WTC11 (cell line): ENCODE measurements at regions not wholly inside any gene's neighbourhood (a gene's known extent, or its start where the extent isn't known, plus 50 kb on each side); places are given as distances from the start of the nearest gene placed in this dataset.

ENCODE experiments used
- ATAC-seq: fragments of 200-7000 bp; cut with Tn5 transposase; 2 replicates; pipeline ENCODE4 v1.10.0; 2021; ENCODE audit warnings: mild to moderate bottlenecking, moderate library complexity
- CTCF ChIA-PET: fragments of 300-600 bp; sonication (Branson Sonifier 250); formaldehyde crosslinking; loops from one replicate; lab custom pipeline; 2021; ENCODE audit warnings: antibody characterized with exemption; lab: Charles Lee
- POLR2A ChIA-PET: fragments of 350-600 bp; sonication (Branson Sonifier 250); formaldehyde crosslinking; loops from one replicate; lab custom pipeline; 2021; ENCODE audit warnings: antibody characterized with exemption; lab: Charles Lee
- DNase-seq: peaks from one replicate; pipeline ENCODE4 v3.0.0; 2021; ENCODE audit warnings: low spot score
- H3K27ac Mint-ChIP-seq: 2 replicates; pipeline ENCODE4 v1.8.0; 2021; ENCODE audit warnings: mixed read lengths
- H3K27me3 Mint-ChIP-seq: 2 replicates; pipeline ENCODE4 v1.8.0; 2021; ENCODE audit warnings: low read depth, mild to moderate bottlenecking, moderate library complexity, mixed read lengths
- H3K36me3 Mint-ChIP-seq: 2 replicates; pipeline ENCODE4 v1.8.0; 2021; ENCODE audit warnings: mixed read lengths
- H3K4me1 Mint-ChIP-seq: 2 replicates; pipeline ENCODE4 v1.8.0; 2022; ENCODE audit warnings: mixed read lengths
- H3K4me3 Mint-ChIP-seq: 2 replicates; pipeline ENCODE4 v1.8.0; 2021; ENCODE audit warnings: mild to moderate bottlenecking, moderate library complexity, mixed read lengths
- H3K9me3 Mint-ChIP-seq: 2 replicates; pipeline ENCODE4 v1.8.0; 2021; ENCODE audit warnings: mixed read lengths
- CBFB ChIP-seq: sonication (generic); formaldehyde crosslinking; IDR thresholded peaks from 2 replicates; pipeline ENCODE4 v1.8.1; 2022; ENCODE audit warnings: mild to moderate bottlenecking, low read depth, missing genetic modification reagents
- HMGA2 ChIP-seq: fragments of 250-450 bp; sonication (Bioruptor Pico); IDR thresholded peaks from 2 replicates; pipeline ENCODE4 v1.4.0; 2021; ENCODE audit warnings: mild to moderate bottlenecking, moderate library complexity
- JUN ChIP-seq: sonication (generic); formaldehyde crosslinking; IDR thresholded peaks from 2 replicates; pipeline ENCODE4 v1.8.0; 2023; ENCODE audit warnings: mild to moderate bottlenecking, missing genetic modification reagents
- NFATC4 ChIP-seq: fragments of 250-450 bp; sonication (Bioruptor Pico); IDR thresholded peaks from 2 replicates; pipeline ENCODE4 v1.9.0; 2021; ENCODE audit warnings: mild to moderate bottlenecking
- NFE2L1 ChIP-seq: sonication (generic); formaldehyde crosslinking; IDR thresholded peaks from 2 replicates; pipeline ENCODE4 v1.8.1; 2023; ENCODE audit warnings: missing genetic modification reagents
- NR1H2 ChIP-seq: sonication (generic); formaldehyde crosslinking; IDR thresholded peaks from 2 replicates; pipeline ENCODE4 v1.9.0; 2021; ENCODE audit warnings: mild to moderate bottlenecking, moderate library complexity, missing genetic modification reagents
- OVOL2 ChIP-seq: fragments of 250-450 bp; sonication (Bioruptor Pico); IDR thresholded peaks from 2 replicates; pipeline ENCODE4 v1.9.0; 2021; ENCODE audit warnings: mild to moderate bottlenecking, borderline replicate concordance
- TCF7 ChIP-seq: sonication (generic); formaldehyde crosslinking; IDR thresholded peaks from 2 replicates; pipeline ENCODE4 v1.8.0; 2022; ENCODE audit warnings: mild to moderate bottlenecking, low read depth, missing genetic modification reagents, moderate library complexity
- TP53 ChIP-seq: sonication (generic); formaldehyde crosslinking; IDR thresholded peaks from 2 replicates; pipeline ENCODE4 v1.8.1; 2023; ENCODE audit warnings: mild to moderate bottlenecking, missing genetic modification reagents
- ZBTB21 ChIP-seq: sonication (generic); formaldehyde crosslinking; IDR thresholded peaks from 2 replicates; pipeline ENCODE4 v1.8.1; 2023; ENCODE audit warnings: mild to moderate bottlenecking, missing genetic modification reagents, borderline replicate concordance
- ZNF219 ChIP-seq: sonication (generic); formaldehyde crosslinking; IDR thresholded peaks from 2 replicates; pipeline ENCODE4 v1.8.0; 2023; ENCODE audit warnings: missing genetic modification reagents, mild to moderate bottlenecking, borderline replicate concordance
- ZNF263 ChIP-seq: sonication (generic); formaldehyde crosslinking; IDR thresholded peaks from 2 replicates; pipeline ENCODE4 v1.8.1; 2022; ENCODE audit warnings: low read depth, mild to moderate bottlenecking, moderate library complexity, missing genetic modification reagents
- ZNF396 ChIP-seq: fragments of 250-450 bp; sonication (Bioruptor Pico); IDR thresholded peaks from 2 replicates; pipeline ENCODE4 v1.8.0; 2021; ENCODE audit warnings: mild to moderate bottlenecking, moderate library complexity, borderline replicate concordance
- ZNF423 ChIP-seq: fragments of 250-450 bp; sonication (Bioruptor Pico); IDR thresholded peaks from 2 replicates; pipeline ENCODE4 v2.1.2; 2022; ENCODE audit warnings: mild to moderate bottlenecking, moderate library complexity
- TF ChIP-seq, protein P1 (sequence below): fragments of 250-450 bp; sonication (Bioruptor Pico); IDR thresholded peaks from 2 replicates; pipeline ENCODE4 v2.1.2; 2022; ENCODE audit warnings: mild to moderate bottlenecking, moderate library complexity
- TF ChIP-seq, protein P2 (sequence below): sonication (generic); formaldehyde crosslinking; IDR thresholded peaks from 2 replicates; pipeline ENCODE4 v1.8.0; 2022; ENCODE audit warnings: mild to moderate bottlenecking, missing genetic modification reagents
- TF ChIP-seq, protein P3 (sequence below): sonication (generic); formaldehyde crosslinking; IDR thresholded peaks from 2 replicates; pipeline ENCODE4 v1.8.1; 2023; ENCODE audit warnings: mild to moderate bottlenecking, missing genetic modification reagents, moderate library complexity
- TF ChIP-seq, protein P4 (sequence below): sonication (generic); formaldehyde crosslinking; IDR thresholded peaks from 2 replicates; pipeline ENCODE4 v1.8.1; 2023; ENCODE audit warnings: mild to moderate bottlenecking, missing genetic modification reagents
- TF ChIP-seq, protein P5 (sequence below): sonication (generic); formaldehyde crosslinking; IDR thresholded peaks from 2 replicates; pipeline ENCODE4 v1.8.0; 2023; ENCODE audit warnings: missing genetic modification reagents
- TF ChIP-seq, protein P6 (sequence below): sonication (generic); formaldehyde crosslinking; IDR thresholded peaks from 2 replicates; pipeline ENCODE4 v1.8.1; 2022; ENCODE audit warnings: mild to moderate bottlenecking, moderate library complexity, missing genetic modification reagents
- TF ChIP-seq, protein P7 (sequence below): fragments of 250-450 bp; sonication (Bioruptor Pico); conservative IDR thresholded peaks from 2 replicates; pipeline ENCODE4 v1.9.0; 2021; ENCODE audit warnings: mild to moderate bottlenecking
- TF ChIP-seq, protein P8 (sequence below): fragments of 250-450 bp; sonication (Bioruptor Pico); IDR thresholded peaks from 2 replicates; pipeline ENCODE4 v1.8.0; 2021; ENCODE audit warnings: mild to moderate bottlenecking
- TF ChIP-seq, protein P9 (sequence below): sonication (generic); formaldehyde crosslinking; conservative IDR thresholded peaks from 2 replicates; pipeline ENCODE4 v1.8.1; 2022; ENCODE audit warnings: mild to moderate bottlenecking, missing genetic modification reagents

DNA sequence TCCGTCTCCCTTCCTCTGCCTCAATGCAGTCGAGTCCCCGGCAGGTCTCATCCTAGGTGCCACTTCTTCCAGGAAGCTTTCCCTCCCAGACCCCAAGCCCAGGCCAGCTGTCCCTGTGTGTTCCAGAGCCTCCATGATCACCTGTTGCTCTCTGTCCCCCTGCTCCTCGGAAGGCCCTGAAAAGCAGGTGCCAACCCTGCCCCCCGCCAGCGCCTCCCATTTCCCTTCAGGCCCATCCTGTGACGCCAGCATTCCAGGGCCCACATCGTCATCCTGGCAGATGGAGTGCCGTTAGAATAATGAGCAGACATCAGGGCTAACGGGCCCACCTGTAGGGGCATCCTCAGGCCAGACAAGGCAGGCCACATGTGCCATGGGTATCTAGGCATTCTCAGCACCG lies 253.0 kb upstream of the PPP2R2D start (continued):
- TF ChIP-seq, protein P1, sequence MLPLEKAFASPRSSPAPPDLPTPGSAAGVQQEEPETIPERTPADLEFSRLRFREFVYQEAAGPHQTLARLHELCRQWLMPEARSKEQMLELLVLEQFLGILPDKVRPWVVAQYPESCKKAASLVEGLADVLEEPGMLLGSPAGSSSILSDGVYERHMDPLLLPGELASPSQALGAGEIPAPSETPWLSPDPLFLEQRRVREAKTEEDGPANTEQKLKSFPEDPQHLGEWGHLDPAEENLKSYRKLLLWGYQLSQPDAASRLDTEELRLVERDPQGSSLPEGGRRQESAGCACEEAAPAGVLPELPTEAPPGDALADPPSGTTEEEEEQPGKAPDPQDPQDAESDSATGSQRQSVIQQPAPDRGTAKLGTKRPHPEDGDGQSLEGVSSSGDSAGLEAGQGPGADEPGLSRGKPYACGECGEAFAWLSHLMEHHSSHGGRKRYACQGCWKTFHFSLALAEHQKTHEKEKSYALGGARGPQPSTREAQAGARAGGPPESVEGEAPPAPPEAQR = no peak
- TF ChIP-seq ZBTB21 (CRISPR knock-in tag) (no peak), JUN (CRISPR knock-in tag) (no peak), HMGA2 (CRISPR knock-in tag) (no peak), NFATC4 (CRISPR knock-in tag) (no peak)
- TF ChIP-seq, protein P2, sequence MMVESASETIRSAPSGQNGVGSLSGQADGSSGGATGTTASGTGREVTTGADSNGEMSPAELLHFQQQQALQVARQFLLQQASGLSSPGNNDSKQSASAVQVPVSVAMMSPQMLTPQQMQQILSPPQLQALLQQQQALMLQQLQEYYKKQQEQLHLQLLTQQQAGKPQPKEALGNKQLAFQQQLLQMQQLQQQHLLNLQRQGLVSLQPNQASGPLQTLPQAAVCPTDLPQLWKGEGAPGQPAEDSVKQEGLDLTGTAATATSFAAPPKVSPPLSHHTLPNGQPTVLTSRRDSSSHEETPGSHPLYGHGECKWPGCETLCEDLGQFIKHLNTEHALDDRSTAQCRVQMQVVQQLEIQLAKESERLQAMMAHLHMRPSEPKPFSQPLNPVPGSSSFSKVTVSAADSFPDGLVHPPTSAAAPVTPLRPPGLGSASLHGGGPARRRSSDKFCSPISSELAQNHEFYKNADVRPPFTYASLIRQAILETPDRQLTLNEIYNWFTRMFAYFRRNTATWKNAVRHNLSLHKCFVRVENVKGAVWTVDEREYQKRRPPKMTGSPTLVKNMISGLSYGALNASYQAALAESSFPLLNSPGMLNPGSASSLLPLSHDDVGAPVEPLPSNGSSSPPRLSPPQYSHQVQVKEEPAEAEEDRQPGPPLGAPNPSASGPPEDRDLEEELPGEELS (CRISPR knock-in tag) = no peak
- TF ChIP-seq, protein P3, sequence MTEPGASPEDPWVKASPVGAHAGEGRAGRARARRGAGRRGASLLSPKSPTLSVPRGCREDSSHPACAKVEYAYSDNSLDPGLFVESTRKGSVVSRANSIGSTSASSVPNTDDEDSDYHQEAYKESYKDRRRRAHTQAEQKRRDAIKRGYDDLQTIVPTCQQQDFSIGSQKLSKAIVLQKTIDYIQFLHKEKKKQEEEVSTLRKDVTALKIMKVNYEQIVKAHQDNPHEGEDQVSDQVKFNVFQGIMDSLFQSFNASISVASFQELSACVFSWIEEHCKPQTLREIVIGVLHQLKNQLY (CRISPR knock-in tag) = no peak

DNA sequence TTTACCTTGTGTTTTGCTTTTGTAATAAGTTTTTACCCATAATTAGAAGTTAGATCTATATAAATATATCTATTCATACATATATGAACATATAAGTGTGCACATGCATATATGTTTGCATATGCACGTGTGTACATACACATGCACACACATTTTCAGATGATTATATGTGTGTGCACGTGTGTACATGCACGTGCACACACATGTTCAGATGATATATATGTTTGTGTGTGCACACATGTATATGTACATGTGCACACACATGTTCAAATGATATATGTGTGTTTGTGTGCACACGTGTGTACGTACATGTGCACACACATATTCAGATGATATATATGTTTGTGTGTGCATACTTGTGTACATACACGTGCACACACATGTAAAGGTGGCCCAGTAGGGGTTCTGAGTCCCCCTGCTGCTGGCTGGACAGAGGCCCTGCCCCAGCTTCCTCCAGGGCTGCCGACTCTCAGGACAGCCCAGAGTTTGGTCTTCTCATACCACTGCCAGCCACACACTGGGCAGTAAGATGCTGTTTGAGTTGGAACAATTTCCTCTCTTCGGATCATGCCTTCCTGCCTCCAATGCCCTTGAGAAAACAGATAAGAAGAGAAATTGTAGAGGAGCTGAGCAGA lies 252.3 kb upstream of the PPP2R2D start:
- no peak overlapping the region for H3K4me3 Mint-ChIP-seq

More for the DNA sequence above, 252.3 kb upstream of the PPP2R2D start:
- peaks cover 3% of the 10 kb centered on the region; the same call in 1 of the 2 replicates for H3K9me3 Mint-ChIP-seq
- DNase-seq = no peak
- no peak for TF ChIP-seq ZNF423 (CRISPR knock-in tag)
- TF ChIP-seq NR1H2 (CRISPR knock-in tag) = no peak
- TF ChIP-seq ZNF396 (CRISPR knock-in tag) = no peak
- TF ChIP-seq, protein P4, sequence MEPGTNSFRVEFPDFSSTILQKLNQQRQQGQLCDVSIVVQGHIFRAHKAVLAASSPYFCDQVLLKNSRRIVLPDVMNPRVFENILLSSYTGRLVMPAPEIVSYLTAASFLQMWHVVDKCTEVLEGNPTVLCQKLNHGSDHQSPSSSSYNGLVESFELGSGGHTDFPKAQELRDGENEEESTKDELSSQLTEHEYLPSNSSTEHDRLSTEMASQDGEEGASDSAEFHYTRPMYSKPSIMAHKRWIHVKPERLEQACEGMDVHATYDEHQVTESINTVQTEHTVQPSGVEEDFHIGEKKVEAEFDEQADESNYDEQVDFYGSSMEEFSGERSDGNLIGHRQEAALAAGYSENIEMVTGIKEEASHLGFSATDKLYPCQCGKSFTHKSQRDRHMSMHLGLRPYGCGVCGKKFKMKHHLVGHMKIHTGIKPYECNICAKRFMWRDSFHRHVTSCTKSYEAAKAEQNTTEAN (CRISPR knock-in tag) = no peak
- TF ChIP-seq NFATC4 (CRISPR knock-in tag) = no peak
- TF ChIP-seq CBFB (CRISPR knock-in tag) = no peak
- TF ChIP-seq, protein P5, sequence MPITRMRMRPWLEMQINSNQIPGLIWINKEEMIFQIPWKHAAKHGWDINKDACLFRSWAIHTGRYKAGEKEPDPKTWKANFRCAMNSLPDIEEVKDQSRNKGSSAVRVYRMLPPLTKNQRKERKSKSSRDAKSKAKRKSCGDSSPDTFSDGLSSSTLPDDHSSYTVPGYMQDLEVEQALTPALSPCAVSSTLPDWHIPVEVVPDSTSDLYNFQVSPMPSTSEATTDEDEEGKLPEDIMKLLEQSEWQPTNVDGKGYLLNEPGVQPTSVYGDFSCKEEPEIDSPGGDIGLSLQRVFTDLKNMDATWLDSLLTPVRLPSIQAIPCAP (CRISPR knock-in tag) = no peak
- TF ChIP-seq TCF7 (CRISPR knock-in tag) = no peak
- TF ChIP-seq TP53 (CRISPR knock-in tag) = no peak
- TF ChIP-seq, protein P6, sequence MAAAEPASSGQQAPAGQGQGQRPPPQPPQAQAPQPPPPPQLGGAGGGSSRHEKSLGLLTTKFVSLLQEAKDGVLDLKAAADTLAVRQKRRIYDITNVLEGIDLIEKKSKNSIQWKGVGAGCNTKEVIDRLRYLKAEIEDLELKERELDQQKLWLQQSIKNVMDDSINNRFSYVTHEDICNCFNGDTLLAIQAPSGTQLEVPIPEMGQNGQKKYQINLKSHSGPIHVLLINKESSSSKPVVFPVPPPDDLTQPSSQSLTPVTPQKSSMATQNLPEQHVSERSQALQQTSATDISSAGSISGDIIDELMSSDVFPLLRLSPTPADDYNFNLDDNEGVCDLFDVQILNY (CRISPR knock-in tag) = no peak
- TF ChIP-seq, protein P7, sequence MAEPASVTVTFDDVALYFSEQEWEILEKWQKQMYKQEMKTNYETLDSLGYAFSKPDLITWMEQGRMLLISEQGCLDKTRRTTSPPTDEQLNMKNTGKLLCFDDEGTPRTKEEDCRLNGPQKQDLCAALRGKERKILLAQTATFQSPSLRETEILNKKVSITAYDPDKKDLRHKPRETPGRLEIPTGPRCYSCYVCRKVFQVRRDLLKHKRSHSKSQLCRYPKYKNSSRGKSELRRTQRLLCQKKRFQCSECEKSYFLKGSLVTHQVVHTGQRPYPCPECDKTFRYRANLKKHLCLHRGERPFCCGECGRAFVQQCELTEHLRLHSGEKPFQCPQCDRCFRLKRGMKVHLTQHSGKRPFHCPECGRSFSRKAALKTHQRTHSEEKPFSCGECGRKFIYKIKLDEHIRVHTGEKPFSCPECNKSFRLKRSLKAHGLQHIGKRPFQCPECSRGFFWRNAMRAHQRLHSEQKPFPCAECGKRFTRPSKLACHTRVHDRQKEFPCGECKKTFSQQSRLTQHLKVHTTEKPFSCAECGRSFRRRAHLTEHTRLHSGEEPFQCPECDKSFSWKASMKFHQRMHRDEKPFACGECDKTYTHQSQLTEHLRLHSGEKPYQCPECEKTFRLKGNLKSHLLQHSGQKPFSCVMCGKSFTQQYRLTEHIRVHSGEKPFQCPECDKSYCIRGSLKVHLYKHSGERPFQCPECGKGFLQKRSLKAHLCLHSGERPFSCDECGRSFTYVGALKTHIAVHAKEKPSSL (CRISPR knock-in tag) = no peak
- TF ChIP-seq NFE2L1 (CRISPR knock-in tag) = no peak
- TF ChIP-seq, protein P8, sequence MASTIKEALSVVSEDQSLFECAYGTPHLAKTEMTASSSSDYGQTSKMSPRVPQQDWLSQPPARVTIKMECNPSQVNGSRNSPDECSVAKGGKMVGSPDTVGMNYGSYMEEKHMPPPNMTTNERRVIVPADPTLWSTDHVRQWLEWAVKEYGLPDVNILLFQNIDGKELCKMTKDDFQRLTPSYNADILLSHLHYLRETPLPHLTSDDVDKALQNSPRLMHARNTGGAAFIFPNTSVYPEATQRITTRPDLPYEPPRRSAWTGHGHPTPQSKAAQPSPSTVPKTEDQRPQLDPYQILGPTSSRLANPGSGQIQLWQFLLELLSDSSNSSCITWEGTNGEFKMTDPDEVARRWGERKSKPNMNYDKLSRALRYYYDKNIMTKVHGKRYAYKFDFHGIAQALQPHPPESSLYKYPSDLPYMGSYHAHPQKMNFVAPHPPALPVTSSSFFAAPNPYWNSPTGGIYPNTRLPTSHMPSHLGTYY (CRISPR knock-in tag) = no peak
- no peak for TF ChIP-seq ZNF263 (CRISPR knock-in tag)
- no peak for TF ChIP-seq ZNF219 (CRISPR knock-in tag)
- TF ChIP-seq OVOL2 = no peak
- TF ChIP-seq, protein P9, sequence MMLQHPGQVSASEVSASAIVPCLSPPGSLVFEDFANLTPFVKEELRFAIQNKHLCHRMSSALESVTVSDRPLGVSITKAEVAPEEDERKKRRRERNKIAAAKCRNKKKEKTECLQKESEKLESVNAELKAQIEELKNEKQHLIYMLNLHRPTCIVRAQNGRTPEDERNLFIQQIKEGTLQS = no peak
- TF ChIP-seq, all 79 proteins: peak for 0
- Mint-ChIP-seq H3K27ac (no peak overlapping the region), H3K27me3 (peaks cover 5% of the 10 kb centered on the region; the same call in 1 of the 2 replicates), H3K36me3 (no peaks in the 10 kb centered on the region), H3K4me1 (peaks cover 63% of the 10 kb centered on the region)
- no peak for ATAC-seq
- ChIA-PET POLR2A (no interaction called here), CTCF (interaction anchor here (0.6 kb wide), 1 partner anchor 16 kb away, joined by 3 read pairs; no protein-coding TSS in a partner anchor)
